Bone marrow (tissue), 2 donors: ENCODE measurements at regions not wholly inside any gene's neighbourhood (a gene's known extent, or its start where the extent isn't known, plus 50 kb on each side); places are given as distances from the start of the nearest gene placed in this dataset.
"Not testable (repeated sequence)": the region's sequence is repeated elsewhere in the genome, so short reads cannot be mapped to it uniquely, and the experiment has no call there.

Experiments used
- DNase-seq, 2 donors: peaks; one replicate each; lab custom pipeline; 2025; lab: John Stamatoyannopoulos, UW

DNA sequence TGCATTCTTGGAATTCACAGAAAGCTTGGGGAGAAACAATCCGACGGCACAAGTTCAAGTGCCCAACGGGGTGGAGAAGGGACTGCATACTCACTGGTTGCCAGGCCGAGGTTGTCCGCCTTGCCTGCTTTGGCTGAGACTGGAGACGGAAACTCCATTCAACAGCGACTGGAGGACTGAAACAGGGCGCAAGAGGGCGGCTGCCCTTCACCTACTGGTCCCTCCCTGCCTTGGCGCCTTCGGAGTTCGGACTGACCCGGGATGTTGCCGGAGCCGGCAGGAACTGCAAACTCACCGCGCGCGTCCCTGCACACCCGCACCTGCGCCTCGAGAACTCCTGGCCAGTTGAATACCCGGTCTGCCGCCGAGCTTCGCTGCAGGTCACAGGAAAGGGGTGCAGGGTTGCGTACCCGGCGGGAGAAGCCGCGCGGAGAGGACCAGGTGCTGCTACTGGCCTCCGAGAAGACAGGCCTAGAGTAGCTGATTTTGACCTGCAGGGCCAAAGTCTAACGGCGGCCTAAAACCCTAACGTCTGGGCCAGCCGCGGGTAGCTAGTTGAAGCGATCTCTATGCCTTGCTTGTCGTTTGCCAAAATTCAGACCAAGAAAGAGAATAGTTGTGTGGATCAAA is 132.9 kb downstream of the FAM72B start:
- not testable (repeated sequence) for DNase-seq

DNA sequence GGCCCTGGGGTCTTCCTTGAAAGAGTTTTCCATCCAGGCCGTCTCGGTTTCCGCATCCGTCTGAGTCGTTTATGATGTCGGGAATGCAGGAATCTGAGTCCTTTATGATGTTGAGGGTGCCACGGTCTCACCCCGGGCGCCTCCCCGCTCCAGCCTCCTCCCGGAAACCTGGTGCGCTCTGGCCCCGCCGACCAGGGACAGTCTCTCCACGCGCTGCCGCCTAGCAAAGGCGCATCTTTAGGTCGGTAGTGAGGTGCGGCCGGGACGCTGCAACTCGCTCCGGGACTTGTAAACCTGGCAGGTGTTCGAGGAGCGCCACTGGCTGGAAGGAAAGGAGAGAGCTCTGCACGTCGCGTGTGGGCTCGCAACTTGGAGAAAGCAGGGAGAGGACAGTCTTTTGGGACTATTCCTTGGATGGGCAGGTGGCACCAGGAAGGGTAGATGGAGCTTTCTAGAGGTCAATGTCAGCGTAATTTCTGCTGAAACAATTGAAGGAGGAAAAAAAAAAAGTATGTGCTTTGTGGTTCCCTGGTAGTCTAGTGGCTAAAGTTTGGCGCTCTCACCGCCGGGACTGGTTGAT is 132.0 kb downstream of the FAM72B start:
- DNase-seq: not testable (repeated sequence)

GRCh38 chr1:121054928-121055327 is 129.2 kb downstream of the FAM72B start:
- DNase-seq: not testable (repeated sequence)

DNA sequence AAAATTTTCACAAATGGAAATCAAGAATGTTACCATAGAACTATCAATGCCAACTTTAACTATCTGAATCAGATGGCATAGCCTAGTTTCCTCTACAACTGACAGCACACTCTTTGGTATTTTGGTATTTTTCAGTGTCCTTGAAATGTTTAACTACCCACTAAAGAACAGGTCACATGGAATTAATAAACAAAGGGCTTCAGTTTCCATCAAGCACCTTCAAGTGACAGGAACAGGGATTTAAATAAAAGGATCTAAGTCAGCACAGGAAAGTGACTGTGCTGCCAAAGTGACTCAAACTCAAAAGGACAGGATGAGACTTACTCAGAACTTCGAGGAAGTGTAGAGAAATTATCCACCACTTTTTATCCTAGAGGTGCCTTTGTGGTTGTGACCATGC is 117.2 kb downstream of the FAM72B start:
- not testable (repeated sequence) for DNase-seq

- DNase-seq: not testable (repeated sequence)
Measured at GRCh38 chr1:121068738-121069499, 115.2 kb downstream of the FAM72B start.

GRCh38 chr1:121073852-121074251 is 110.3 kb downstream of the FAM72B start:
- not testable (repeated sequence) for DNase-seq

DNA sequence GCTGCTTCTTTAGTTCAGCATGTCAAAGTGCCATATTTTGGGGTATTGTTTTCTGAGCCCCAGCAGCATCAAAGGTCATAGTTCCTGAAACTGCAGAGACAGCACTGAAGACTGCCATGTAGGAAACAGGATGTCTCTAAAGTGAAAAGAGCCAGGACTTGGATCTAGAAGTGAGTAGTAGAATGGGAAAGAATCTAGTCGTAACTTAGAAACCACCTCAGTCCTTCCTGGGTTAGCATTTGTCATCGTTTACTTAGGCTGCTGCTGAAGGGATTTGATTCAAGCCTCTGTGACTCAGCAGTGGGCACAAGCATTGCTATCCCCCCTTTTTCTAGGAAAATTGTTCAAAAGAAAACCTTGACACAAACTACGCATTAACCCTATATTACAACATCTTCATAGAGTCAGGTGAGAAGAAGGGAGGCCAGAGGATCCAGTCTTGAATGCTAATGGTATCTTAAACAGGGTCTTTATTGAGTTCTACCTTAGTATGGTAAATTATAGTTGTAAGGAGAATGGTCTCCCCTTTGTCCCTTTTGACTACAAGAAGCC is 108.8 kb downstream of the FAM72B start:
- not testable (repeated sequence) for DNase-seq

GRCh38 chr1:121076674-121077073 is 107.5 kb downstream of the FAM72B start:
- DNase-seq: not testable (repeated sequence)

DNA sequence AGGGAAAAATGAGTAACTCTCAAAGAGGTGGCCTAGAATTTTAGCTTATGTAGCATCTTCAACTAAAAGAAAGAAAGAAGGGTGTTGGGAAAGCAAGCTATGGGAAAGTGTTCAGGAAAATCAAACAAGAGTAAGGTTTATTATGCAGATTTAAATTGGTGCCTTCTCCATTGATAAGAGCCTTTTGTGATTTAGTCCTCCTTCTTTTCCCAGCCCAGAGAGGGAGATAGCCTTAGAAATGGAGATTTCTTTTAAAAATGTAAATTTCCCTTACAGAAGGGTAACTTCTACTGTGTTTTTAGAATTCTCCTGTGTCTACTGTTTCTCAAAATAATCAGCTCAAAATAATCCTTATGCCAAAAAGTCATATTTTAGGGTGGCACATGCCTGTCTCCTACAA is 104.5 kb downstream of the FAM72B start:
- DNase-seq: not testable (repeated sequence)

GRCh38 chr1:121080197-121080903 is 103.8 kb downstream of the FAM72B start:
- not testable (repeated sequence) for DNase-seq

DNA sequence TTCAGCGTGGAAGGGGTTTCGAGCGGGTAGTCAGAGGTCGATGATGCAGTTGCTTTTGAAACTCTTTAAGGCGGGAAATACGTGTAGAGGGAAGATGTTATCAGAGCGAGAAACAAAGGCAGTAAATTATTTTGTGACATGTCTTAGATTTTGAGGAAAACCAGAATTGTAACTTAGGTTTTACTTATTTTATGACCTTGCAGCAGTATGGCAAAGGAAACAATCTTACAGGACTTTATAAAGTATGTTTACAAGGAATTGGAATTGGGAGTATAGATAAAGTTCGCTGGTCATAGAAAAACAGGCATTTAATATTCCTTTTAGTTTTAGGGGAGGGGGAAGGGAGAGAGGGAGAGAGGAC is 103.3 kb downstream of the FAM72B start:
- not testable (repeated sequence) for DNase-seq

- not testable (repeated sequence) for DNase-seq
Measured at GRCh38 chr1:121081625-121082199, 102.4 kb downstream of the FAM72B start.

DNA sequence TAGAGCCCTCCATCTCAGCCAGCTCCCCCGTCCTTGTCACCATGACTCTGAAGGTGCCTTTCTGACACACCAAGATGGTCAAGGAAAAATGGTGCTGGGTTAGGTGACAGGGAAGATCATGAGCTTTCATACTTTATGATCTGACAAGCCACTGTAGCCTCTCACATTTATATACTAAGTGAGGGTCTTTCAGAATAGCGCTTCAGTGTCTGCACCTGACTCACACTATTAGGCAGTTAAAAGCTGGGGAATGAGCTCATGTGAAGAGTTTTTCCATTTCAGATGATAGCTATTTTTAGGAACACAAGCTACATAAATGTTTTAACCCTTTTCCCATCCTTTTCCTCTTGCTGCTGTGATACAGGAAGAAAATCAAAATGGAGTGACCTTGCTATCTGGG is 101.1 kb downstream of the FAM72B start:
- not testable (repeated sequence) for DNase-seq

- not testable (repeated sequence) for DNase-seq
Measured at GRCh38 chr1:121086249-121086648, 97.9 kb downstream of the FAM72B start.

GRCh38 chr1:121087221-121087620 is 96.9 kb downstream of the FAM72B start:
- DNase-seq: peak in 1 of 2 donors; percentile 40

GRCh38 chr1:121088568-121088967 is 95.6 kb downstream of the FAM72B start:
- DNase-seq: not testable (repeated sequence)

- peak in 1 of 2 donors; percentile 84 for DNase-seq
Measured at GRCh38 chr1:121092329-121092968, 91.7 kb downstream of the FAM72B start.

GRCh38 chr1:121095014-121095413 is 89.1 kb downstream of the FAM72B start:
- DNase-seq: not testable (repeated sequence)

GRCh38 chr1:121097127-121097866 is 86.8 kb downstream of the FAM72B start:
- DNase-seq: peak; percentile 38 to 40

DNA sequence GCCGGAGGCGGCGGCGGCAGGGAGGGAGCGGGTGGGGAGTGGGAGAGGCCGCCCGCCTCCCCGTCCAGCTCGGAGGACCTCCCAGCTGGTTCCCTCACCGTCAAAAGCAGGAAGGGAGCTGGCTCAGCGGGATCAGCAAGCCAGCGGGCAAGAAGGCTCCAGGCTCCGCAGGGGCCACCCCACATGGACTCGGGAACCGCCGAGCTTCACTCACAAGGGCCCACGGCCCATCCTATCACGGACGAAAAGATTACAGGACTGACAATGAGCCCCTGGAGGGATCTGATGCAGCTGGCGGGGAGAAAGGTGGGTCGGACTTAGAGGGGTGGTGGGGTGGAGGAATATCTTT is 86.3 kb downstream of the FAM72B start:
- not testable (repeated sequence) for DNase-seq

DNA sequence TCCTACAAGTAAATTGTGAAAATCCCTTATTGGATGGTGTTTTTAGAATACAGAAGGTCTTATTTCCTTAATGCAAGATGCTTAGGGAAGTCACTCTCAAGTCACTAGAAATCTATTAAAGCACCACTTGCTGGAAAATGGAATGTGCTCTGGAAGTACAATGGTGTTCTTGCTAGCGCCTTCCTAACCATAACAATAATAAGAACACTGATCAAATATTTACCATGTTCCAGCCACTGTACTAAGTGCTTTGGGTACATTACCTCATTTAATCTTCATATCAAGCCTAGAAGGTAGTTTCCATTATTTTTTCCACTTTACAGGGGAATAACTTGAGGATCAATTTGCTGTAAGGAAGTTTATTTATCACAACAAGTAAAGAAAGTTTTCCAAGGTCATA is 75.1 kb downstream of the FAM72B start:
- DNase-seq: not testable (repeated sequence)
